Panc1 (cell line): ENCODE measurements at regions not wholly inside any gene's neighbourhood (a gene's known extent, or its start where the extent isn't known, plus 50 kb on each side); places are given as distances from the start of the nearest gene placed in this dataset.

Experiments
- CTCF ChIP-seq: fragments of 450-650 bp; IDR thresholded peaks from 2 replicates; pipeline ENCODE4 v1.5.1; 2017; ENCODE audit warnings: mild to moderate bottlenecking
- POLR2AphosphoS5 ChIP-seq: IDR thresholded peaks from 2 replicates; pipeline ENCODE4 v1.6.1; 2012; ENCODE audit warnings: mild to moderate bottlenecking, low read depth, low read length, moderate library complexity
- REST ChIP-seq, 2 experiments: IDR thresholded peaks; 2 replicates each; pipeline ENCODE4 v1.6.1; 2011 to 2012; ENCODE audit warnings: low read depth in 2 of 2, control low read depth in 1 of 2, low read length in 1 of 2, mild to moderate bottlenecking in 1 of 2, moderate library complexity in 1 of 2; ENCODE audit not compliant: insufficient read depth in 1 of 2
- TCF7L2 ChIP-seq: IDR thresholded peaks from 2 replicates; pipeline ENCODE4 v1.6.1; 2011; ENCODE audit warnings: mild to moderate bottlenecking, low read depth, low read length, inconsistent platforms

GRCh38 chr16:65545413-65545956 lies 423.6 kb upstream of the CDH11 start:
- no peak for TF ChIP-seq CTCF
- no peak for TF ChIP-seq POLR2AphosphoS5
- TF ChIP-seq REST (IDR thresholded peaks at IDR 0.05; ENCODE audit: insufficient read depth in 1 of 2, low read depth in 2 of 2, low read length in 1 of 2): no peak
- no peak for TF ChIP-seq TCF7L2
